ENCODE measurements at regions not wholly inside any gene's neighbourhood (a gene's known extent, or its start where the extent isn't known, plus 50 kb on each side); places are given as distances from the start of the nearest gene placed in this dataset.

DNA sequence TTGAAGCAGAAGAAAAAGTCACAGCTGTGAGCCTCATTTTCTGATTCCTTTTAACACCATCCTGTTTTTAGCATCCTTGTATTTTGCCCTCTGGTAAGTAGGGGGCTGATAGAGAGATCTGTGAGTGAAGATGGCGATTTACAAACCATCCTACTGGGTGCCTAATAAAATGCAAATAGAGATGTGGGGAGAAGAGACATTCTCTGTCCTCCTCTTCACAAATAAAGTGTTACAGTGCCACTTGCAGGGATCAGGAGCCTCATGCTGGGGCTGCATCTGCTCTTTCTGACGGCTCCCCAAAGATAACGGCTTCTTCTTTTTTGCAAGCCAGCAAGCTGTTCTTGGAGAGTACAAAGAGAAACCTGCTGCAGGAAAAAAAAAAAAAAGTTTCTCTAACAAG, 418.6 kb downstream of the TOX3 start:
- TF ChIP-seq, protein P1, sequence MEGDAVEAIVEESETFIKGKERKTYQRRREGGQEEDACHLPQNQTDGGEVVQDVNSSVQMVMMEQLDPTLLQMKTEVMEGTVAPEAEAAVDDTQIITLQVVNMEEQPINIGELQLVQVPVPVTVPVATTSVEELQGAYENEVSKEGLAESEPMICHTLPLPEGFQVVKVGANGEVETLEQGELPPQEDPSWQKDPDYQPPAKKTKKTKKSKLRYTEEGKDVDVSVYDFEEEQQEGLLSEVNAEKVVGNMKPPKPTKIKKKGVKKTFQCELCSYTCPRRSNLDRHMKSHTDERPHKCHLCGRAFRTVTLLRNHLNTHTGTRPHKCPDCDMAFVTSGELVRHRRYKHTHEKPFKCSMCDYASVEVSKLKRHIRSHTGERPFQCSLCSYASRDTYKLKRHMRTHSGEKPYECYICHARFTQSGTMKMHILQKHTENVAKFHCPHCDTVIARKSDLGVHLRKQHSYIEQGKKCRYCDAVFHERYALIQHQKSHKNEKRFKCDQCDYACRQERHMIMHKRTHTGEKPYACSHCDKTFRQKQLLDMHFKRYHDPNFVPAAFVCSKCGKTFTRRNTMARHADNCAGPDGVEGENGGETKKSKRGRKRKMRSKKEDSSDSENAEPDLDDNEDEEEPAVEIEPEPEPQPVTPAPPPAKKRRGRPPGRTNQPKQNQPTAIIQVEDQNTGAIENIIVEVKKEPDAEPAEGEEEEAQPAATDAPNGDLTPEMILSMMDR (IDR thresholded peaks at IDR 0.05 in 8 of 11, conservative IDR thresholded peaks at IDR 0.05 in 3 of 11): no peak
- TF ChIP-seq POLR2AphosphoS5 (IDR thresholded peaks at IDR 0.05): no peak
